ENCODE measurements at regions not wholly inside any gene's neighbourhood (a gene's known extent, or its start where the extent isn't known, plus 50 kb on each side); places are given as distances from the start of the nearest gene placed in this dataset.

- DNase-seq (ENCODE audit: low read depth) = no peak
Observed at GRCh38 chr17:69764146-69764545, 310.9 kb upstream of the KCNJ16 start.

GRCh38 chr17:69769050-69769449, 306.0 kb upstream of the KCNJ16 start:
- no peak for DNase-seq (ENCODE audit: low read depth)

- DNase-seq (ENCODE audit: low read depth) = no peak
Observed at GRCh38 chr17:69773081-69773480, 301.9 kb upstream of the KCNJ16 start.

- no peak for DNase-seq (ENCODE audit: low read depth)
Observed at GRCh38 chr17:69779378-69780214, 295.4 kb upstream of the KCNJ16 start.

- no peak for DNase-seq (ENCODE audit: low read depth)
Observed at GRCh38 chr17:69783865-69784264, 291.2 kb upstream of the KCNJ16 start.

- no peak for DNase-seq (ENCODE audit: low read depth)
Observed at GRCh38 chr17:69788957-69789356, 286.1 kb upstream of the KCNJ16 start.

- no peak for DNase-seq (ENCODE audit: low read depth)
Observed at GRCh38 chr17:69796078-69796477, 278.9 kb upstream of the KCNJ16 start.

- no peak for DNase-seq (ENCODE audit: low read depth)
Observed at GRCh38 chr17:69800870-69801269, 274.2 kb upstream of the KCNJ16 start.

- DNase-seq (ENCODE audit: low read depth) = no peak
Observed at GRCh38 chr17:69801368-69801767, 273.7 kb upstream of the KCNJ16 start.

- DNase-seq (ENCODE audit: low read depth) = no peak
Observed at GRCh38 chr17:69802045-69802740, 272.8 kb upstream of the KCNJ16 start.

- DNase-seq (ENCODE audit: low read depth) = no peak
Observed at GRCh38 chr17:69809331-69809730, 265.7 kb upstream of the KCNJ16 start.

- no peak for DNase-seq (ENCODE audit: low read depth)
Observed at GRCh38 chr17:69810326-69810965, 264.6 kb upstream of the KCNJ16 start.

- no peak for DNase-seq (ENCODE audit: low read depth)
Observed at GRCh38 chr17:69812240-69812837, 262.7 kb upstream of the KCNJ16 start.

- DNase-seq (ENCODE audit: low read depth) = no peak
Observed at GRCh38 chr17:69814031-69814430, 261.0 kb upstream of the KCNJ16 start.

GRCh38 chr17:69815406-69815805, 259.6 kb upstream of the KCNJ16 start:
- DNase-seq (ENCODE audit: low read depth) = no peak

- no peak for DNase-seq (ENCODE audit: low read depth)
Observed at GRCh38 chr17:69818467-69818866, 256.6 kb upstream of the KCNJ16 start.

GRCh38 chr17:69819316-69820087, 255.5 kb upstream of the KCNJ16 start:
- DNase-seq (ENCODE audit: low read depth) = peak; percentile 2

- DNase-seq (ENCODE audit: low read depth) = no peak
Observed at GRCh38 chr17:69820876-69821473, 254.1 kb upstream of the KCNJ16 start.

- DNase-seq (ENCODE audit: low read depth) = no peak
Observed at GRCh38 chr17:69822314-69822875, 252.6 kb upstream of the KCNJ16 start.

GRCh38 chr17:69828087-69828486, 246.9 kb upstream of the KCNJ16 start:
- DNase-seq (ENCODE audit: low read depth) = no peak

GRCh38 chr17:69834494-69834893, 240.5 kb upstream of the KCNJ16 start:
- no peak for DNase-seq (ENCODE audit: low read depth)
